NCI-H2029 (cell line): ENCODE measurements at regions not wholly inside any gene's neighbourhood (a gene's known extent, or its start where the extent isn't known, plus 50 kb on each side); places are given as distances from the start of the nearest gene placed in this dataset.
"Not testable (repeated sequence)": the region's sequence is repeated elsewhere in the genome, so short reads cannot be mapped to it uniquely, and the experiment has no call there.

ENCODE experiments used
- DNase-seq: peaks from one replicate; lab custom pipeline; 2025; lab: John Stamatoyannopoulos, UW

DNA sequence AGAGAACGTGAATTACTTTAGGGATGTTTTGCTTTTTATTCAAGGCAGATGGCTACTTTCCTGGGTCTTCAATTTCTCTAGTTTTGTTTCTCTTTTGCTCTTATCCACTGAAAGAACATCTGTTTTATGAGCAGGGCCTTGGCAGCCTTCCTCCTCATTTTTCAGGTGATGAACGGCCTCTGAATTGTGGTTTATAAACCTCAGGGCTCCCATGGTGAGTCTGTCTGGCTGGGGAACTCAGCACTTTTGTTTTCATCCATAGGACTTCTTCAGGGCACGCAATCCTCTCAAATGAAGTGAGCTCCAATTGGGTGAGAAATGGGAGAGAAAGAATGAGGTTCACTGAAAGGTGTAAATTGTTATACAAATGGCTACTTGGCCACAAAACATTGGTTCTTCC is 186.4 kb upstream of the ERCC4 start:
- DNase-seq, result no peak

DNA sequence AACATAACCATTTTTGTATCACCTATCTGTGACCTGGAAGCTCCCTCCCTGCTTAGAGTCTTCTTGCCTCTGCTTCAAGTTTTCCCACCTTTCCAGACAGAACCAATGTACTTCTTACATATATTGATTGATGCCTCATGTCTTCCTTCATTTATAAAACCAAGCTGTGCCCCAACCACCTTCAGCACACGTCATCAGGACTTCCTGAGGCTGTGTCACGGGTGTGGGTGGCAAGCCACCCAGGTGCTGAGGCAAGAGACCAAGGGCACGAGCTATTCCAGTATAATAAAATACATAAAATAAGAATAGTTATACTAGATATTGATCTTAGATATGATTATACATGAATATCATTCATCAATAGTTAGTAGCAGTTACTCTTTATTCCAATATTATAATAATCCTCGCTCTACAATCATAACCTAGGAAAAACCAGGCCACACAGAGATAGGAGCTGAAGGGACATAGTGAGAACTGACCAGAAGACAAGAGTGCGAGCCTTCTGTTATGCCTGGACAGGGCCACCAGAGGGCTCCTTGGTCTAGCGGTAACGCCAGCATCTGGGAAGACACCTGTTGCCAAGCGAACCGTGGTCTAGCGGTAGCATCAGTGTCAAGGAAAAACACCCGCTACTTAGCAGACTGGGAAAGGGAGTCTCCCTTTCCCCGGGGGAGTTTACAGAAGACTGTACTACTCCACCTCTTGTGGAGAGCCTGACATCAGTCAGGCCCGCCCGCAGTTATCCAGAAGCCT is 180.2 kb upstream of the ERCC4 start:
- not testable (repeated sequence) for DNase-seq

DNA sequence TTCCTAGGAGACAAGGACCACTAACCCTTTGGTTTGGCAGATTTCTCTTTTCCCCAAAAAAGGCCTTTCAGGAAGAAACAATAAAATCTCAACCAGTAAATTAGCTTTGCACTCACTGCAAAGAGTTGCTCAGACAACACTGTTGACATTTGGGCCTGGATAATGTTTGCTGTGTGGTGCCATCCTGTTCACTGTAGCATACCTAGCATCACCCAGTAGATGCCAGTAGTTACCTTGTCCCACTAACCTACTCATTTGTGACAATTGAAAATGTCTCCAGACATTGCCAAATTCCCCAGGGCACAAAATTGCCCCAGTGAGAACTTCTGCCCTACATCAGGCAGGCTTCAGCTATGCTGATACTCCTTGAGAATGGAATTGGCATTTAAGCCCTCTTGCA is 177.0 kb upstream of the ERCC4 start:
- DNase-seq, result no peak

DNA sequence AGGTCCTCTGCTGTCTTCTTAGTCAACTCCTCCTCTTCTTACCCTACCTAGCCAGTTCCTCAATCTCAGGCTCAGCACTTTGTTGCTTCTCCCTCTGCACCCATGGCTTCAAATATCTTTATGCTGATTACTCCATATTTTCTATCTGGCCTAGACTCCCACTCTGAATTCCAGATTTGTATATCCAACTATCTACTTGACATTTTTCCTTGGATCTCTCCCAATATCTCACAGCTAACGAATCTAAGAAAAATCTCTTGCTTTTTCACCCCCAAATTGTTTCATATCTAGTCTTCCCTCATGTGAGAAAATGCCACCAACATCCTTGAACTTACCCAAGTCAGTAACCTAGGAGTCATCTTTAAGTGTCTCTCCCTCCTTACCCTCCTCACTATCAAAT is 176.4 kb upstream of the ERCC4 start:
- DNase-seq, result no peak

DNA sequence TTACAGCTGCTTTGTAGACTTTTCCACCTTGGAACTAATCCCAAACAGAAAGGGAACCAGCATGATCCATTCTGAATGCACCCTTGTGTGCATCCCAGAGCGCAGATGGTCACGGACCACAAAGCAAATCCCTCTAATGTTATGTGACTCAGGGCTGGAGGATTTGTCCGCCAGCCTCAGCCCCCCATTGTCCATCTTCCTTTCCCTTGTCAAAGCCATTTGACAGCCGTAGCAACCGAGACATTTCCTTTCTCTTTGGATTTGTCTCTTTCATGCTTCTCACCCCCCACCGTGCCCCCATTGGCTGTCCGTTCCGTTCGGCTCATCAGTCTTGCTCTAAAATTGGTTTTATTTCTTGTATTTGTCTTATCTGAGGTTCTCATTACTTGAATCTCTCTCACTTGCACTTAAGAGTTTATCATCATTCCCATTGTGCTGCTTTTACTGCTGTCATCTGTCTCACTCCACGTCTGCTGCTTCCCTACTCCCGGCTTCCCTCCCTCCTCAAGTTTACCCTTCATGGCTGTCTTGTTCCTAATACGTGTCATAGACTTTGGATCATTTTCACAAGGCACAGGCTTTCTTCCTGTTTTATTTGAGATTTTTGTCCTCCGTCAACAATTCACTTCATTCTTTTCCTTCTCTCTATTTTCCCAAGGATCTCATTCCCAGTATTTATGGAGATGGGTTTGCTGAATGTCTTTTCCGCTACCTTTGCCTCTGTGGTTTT is 163.4 kb upstream of the ERCC4 start:
- DNase-seq, result no peak

DNA sequence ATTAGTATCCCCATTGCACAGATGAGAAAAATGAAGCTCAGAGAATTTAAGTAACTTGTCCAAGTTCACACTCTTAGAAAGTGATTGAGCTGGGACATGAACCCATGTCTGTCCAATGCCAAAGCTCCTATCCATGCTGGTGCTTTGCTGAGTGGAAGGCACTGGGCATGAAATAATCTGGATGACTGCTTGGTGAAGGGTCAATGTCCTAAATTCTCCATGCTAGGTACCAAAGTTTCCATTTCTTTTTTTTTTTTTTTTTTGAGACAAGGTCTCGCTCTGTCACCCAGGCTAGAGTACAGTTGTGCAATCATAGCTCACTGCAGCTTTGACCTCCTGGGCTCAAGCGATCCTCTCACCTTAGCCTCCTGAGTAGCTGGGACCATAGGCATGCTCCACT is 153.6 kb upstream of the ERCC4 start:
- no peak for DNase-seq

DNA sequence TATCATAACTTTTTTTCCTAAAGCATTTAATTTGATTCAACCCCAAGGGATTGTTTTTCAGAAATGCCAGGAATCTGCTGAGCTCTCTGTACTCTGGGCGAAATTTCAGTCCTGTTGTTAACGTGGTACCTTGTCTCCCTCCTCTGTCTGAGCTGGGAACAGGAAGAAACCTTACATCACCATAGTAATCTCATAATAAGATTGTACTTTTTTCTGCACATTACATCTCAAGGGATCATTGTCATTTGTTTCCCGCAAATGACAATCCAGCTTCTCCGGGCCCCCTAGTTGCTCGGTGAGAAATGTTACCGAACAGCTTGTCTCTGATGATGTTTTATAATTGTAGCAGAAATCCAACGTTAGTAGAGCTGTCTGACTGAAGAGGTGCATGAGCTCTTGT is 152.7 kb upstream of the ERCC4 start:
- DNase-seq, result no peak

DNA sequence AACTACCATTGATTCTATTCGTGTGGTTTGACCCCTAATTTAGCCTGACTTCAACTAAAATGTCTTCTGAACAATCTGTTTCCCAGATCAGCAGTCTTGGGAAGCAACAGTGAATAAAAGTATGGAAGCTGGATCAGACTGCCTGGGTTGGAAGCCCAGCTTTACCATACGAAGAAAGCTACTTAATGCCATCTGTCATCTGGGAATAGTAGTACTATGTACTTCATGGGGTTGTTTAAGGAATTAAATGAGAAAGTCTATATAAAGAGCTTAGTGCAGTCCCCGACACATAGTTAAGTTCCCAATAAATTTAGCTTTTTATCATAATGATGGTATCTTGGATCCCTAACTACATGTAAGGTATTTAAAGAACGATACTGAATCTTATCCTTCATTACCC is 151.5 kb upstream of the ERCC4 start:
- DNase-seq, result no peak

DNA sequence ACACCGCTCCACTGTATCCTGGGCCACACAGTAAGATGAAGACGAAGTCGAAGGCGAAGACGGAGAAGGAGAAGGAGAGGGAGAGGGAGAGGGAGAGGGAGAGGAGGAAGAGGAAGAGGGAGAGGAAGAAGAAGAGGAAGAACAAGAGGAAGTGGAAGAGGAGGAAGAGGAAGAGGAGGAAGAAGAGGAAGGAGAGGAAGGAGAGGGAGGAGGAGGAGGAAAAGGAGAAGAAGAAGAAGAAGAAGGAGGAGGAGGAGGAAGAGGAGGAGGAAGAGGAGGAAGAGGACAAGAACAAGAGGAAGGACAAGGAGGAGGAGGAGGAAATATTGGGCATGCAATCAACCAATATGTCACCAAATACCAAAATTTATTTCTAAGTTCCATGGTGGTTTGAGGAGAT is 149.5 kb upstream of the ERCC4 start:
- DNase-seq, result no peak

DNA sequence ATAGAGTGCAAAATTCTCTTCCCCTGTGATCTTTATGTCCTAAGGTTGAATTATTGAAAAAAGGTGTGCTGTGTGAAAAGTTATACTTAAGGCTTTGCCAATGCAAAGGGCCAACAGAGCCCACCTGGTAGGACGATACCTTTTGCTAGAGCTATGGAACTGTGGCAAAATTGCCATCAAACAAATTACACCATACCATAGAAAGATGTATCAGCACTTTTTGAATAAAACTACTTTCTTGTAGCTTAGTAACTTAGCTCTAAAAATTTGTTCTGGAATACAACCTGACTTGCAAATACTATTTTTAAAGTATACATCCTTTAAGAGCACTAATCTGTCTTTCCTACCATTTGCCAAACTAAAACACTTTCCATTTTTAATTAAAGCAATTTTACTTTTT is 147.2 kb upstream of the ERCC4 start:
- no peak for DNase-seq

DNA sequence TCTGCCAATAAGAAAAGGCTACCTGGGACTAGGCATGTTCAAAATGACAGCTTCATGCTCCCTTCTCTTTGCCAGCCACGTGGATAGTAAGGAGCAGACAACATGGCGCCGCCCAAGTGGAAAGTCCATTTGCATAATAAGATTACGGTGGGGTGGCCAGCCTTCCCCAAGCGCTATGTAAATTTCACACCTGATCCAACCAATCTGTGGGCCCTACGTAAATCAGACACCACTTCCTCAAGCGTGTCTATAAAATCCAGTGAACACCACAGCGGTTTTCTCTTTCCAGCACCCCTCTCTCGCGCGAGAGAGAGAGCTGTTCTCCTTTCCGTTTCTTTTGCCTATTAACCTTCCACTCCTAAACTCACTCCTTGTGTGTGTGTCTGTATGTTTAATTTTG is 140.3 kb upstream of the ERCC4 start:
- no peak for DNase-seq

DNA sequence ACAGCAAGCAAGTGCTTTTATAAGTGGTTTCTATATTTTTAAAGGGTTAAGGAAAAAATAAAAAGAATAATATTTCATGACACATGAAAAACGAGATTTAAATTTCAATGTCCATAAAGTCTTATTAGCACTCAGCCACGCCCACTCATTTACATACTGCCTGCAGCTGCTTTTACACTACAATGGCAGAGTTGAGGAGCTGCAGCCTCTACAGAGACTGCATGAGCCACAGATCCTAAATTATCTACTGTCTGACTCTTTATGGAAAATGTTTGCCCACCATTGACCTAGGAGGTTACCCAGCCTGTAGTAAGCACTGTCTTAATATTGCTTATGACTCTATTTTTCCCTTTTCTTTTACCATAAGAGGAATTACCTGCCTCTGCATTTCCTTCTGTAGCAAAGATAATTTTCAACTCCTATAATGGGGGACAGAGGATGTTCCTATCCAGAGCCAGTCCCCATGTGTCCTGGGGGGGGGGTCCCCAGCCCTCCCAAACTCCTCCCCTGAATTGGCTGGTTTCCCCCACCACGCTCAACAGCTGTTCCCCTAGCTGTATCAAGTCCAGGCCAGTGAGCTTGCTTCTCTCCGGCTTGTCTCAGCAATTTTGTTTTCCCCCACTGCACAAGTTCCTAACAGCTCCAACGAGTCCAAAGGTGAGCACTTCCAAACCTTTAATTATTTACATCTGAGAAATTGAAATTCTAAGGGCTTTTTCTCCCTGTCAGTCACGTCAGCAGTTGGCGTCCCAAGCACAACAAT is 139.4 kb upstream of the ERCC4 start:
- no peak for DNase-seq

DNA sequence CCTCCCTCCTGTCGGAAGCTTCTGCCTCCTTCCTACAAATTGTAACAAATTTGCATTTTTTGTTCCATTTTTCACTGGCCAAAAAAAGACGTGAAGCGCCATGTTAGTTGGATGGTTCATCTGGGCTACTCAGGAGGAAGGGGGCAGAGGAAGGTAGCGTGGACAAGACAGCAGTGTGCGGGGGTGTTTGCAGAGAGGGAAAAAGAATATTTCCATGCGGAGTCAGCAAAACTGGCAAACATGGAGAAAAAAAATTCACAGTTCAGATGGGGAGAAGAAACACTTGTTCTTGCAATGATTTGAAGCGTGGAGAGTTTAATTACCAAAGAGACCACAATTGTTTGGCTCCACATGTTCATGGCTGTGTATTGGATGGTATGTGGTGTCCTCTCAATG is 138.8 kb upstream of the ERCC4 start:
- no peak for DNase-seq

DNA sequence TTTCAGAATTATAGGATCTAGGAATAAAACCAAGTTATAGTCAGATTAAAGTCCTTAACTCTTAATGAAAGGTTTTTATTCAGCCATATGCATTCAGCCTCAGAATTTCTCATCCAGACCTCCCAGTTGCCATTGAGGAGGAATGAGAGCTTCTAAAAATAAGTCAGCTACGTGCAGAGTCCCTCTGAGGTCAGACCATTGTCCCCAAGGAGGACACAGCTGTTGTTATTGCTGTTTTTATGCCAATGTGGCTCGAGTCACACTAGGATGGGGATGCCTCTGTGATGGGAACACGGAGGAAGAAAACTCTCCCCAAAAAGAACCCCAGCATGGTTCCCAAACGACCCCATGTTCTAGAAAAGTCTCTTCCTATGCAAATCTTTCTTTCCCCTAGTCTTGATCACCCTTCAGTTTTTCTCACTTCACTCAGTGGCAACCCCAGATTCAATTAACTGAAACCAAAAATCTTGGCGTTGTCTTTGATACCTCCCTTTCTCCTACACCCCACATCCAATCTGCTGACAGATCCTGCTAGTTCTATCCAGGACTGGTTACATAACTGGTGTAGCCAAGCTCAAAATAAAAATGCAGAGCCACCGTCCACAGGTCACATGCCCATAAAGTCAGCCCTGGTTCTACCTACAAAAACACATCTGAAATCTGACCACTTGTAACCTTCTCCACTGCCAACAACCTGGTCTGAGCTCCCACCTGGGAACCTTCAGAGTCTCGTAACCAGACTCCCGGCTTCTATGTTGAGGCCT is 138.2 kb upstream of the ERCC4 start:
- DNase-seq, result no peak

DNA sequence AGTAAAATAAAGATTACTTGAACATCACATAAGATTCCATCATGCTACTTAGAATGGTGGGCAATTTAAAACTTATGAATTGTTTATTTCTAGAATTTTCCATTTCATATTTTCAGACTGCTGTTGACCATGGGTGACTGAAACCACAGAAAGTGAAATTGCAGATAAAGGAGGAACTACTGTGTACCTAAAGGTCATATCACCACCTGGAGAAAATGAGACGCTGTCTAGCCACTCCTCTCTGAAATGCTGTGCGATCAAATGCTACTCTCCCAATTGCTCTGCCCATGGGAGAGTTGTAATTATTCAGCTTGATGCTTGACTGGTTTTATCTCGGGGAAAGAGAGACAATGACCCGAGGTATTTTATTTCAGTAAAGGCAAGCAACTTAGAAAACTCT is 128.9 kb upstream of the ERCC4 start:
- DNase-seq, result no peak

DNA sequence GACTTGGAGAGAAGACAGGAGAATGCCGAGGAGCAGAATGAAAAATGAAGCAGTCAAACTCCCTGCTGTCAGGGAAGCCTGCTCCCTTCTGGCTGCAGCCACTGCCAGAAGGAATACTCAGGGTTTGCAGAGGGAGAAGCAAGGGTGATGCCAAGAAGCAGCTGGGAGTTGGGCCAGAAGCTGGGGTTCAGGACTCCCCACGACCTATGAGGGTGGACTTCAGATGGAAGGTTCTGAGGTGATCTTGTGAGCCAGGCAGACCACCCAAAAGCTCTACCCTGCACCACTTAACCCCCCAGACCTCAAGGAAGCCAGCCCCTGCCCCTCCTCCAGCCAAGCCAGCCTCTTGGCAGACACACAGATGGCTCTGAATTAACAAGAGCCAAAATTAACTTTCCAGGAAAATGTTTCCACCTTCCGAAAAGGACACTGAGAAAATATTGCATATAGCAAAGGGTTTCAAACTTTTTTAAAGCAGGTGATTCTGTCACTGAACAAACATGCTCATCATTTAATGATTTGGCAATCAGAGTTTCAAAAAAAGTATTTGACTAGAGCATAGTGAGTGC is 126.0 kb upstream of the ERCC4 start:
- DNase-seq, result no peak

DNA sequence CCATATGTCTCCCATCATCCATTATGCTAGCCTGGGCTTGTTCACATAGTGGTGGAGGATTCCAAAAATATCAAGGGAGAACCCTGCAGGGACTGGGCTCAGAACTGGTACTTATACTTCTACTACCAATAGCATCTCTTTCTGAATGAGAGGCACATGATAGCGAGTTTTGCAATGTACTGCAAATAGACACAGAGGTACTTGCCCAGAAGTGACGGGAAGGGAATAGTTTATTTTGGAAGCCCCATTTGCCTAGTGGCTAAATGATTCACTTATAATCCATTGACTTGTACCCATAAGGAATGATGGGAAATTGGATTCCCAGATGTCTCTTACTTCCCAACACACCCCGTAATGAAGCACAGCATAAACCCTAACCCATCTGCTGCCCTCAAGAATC is 124.8 kb upstream of the ERCC4 start:
- DNase-seq, result no peak

DNA sequence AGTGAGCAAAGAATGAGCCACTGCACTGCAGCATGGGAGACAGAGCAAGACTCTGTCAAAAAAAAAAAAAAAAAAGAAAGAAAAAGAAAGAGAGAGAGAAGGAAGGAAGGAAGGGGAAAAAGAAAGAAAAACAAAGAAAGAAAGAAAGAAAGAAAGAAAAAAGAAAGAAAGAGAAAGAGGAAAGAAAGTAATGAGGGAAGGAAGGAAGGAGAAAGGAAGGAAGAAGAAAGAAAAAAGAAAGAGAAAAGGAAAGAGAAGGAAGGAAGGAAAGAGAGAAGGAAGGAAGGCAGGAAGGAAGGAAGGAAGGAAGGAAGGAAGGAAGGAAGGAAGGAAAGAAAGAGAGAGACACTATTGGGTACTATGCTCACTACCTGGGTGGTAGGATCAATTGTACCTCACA is 122.2 kb upstream of the ERCC4 start:
- no peak for DNase-seq

DNA sequence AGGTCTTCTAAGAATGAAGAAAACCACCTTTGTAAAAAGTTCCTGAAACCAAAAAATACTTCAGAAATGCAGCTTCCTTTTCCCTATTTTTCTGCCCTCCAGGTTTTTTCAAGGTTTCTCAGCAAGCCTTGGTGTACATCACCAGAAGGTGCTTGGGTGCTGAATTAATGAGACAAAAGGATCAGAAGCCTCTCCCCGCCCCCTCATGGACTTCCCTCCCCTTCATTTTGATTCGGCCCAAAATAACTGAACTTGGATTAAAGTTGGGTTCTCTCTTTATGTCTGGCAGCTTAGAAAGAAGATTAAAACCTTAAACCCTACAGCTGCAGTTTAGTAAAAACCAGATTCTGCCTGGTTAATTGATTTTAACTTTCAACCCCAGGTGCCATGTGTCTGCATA is 121.7 kb upstream of the ERCC4 start:
- DNase-seq, result no peak

DNA sequence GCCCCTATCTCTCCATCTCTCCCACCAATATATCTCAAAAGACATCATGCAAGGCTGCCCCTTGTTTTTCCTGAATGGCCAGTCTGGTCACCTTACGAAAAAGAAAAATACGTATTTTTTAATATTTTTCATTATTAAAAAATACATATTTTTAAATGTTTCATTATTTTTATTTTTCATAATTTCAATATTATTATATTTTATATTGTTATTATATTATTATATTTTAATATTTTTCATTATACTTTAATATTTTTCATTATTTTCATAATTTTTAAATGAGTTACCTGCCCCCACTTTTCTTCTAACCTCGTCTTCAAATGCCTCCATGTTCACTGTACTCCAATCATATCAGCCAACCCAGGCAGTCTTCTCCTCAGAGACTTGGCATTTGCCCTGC is 116.0 kb upstream of the ERCC4 start:
- DNase-seq, result no peak

DNA sequence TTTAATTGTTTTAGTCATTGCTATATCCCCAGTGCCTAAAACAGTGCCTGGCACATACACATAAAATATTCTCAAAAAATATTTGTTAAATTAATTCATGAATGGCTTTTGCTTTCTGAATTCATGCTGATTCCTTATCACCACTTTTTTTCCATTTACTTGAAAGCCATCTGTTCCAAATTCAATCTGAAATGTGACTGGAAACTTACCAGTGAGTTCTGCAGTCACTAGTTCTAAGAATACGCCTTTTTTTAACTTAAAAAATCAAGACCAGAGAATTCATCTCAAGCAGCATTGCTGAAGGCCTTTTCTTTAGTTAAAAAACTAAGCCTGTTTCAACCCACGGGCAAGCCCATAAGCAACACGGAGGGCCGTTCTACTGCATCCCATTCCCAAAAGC is 114.0 kb upstream of the ERCC4 start:
- DNase-seq, result no peak

DNA sequence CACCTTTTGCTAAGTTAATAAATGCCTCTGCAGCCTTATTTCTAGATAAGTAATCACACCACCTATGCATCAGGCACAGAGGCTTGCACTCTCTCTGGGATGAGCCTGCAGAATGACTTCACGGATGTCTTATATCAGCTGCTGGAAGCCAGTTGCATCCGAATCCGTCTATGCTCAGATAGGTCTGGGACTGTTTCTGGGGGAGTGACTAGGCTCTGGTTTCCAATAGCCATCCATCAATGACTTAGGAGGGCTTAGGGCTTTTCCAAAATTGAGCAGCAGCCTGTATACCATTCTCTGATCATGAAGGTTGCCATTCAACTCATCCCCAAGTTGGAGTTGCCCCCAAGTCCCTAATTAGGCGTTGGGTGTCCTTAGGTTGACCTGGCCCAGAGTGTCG is 113.3 kb upstream of the ERCC4 start:
- DNase-seq, result no peak
